Stimulated activated CD4-positive, alpha-beta T cell treated with anti-CD3 and anti-CD28 coated beads, TNF-alpha, amount 100 ng/mL, for 1 hour (primary cell): ENCODE measurements at regions not wholly inside any gene's neighbourhood (a gene's known extent, or its start where the extent isn't known, plus 50 kb on each side); places are given as distances from the start of the nearest gene placed in this dataset.
"Not testable (repeated sequence)": the region's sequence is repeated elsewhere in the genome, so short reads cannot be mapped to it uniquely, and the experiment has no call there.

ENCODE experiments used
- DNase-seq, 3 donors: peaks; one replicate each; pipeline ENCODE4 v3.0.0-alpha.2; 2020; ENCODE audit warnings: low read depth in 3 of 3, low spot score in 1 of 3

GRCh38 chr5:166188501-166189325 is 2102.7 kb upstream of the WWC1 start:
- no peak for DNase-seq

GRCh38 chr5:166192696-166193095 is 2098.7 kb upstream of the WWC1 start:
- DNase-seq, result no peak

GRCh38 chr5:166195981-166196380 is 2095.5 kb upstream of the WWC1 start:
- no peak for DNase-seq

GRCh38 chr5:166200532-166200931 is 2090.9 kb upstream of the WWC1 start:
- DNase-seq, result no peak

GRCh38 chr5:166211640-166212039 is 2079.8 kb upstream of the WWC1 start:
- no peak for DNase-seq

GRCh38 chr5:166236327-166236726 is 2055.1 kb upstream of the WWC1 start:
- DNase-seq, result no peak

GRCh38 chr5:166240705-166241104 is 2050.7 kb upstream of the WWC1 start:
- no peak for DNase-seq

- DNase-seq, result no peak
Observed at GRCh38 chr5:166245556-166245955, 2045.9 kb upstream of the WWC1 start.

GRCh38 chr5:166251786-166252185 is 2039.7 kb upstream of the WWC1 start:
- no peak for DNase-seq

GRCh38 chr5:166257661-166258060 is 2033.8 kb upstream of the WWC1 start:
- no peak for DNase-seq

- DNase-seq, result no peak
Observed at GRCh38 chr5:166262395-166262794, 2029.0 kb upstream of the WWC1 start.

GRCh38 chr5:166267907-166268306 is 2023.5 kb upstream of the WWC1 start:
- no peak for DNase-seq

GRCh38 chr5:166270712-166271111 is 2020.7 kb upstream of the WWC1 start:
- DNase-seq, result no peak

GRCh38 chr5:166276006-166276405 is 2015.4 kb upstream of the WWC1 start:
- no peak for DNase-seq

GRCh38 chr5:166279828-166280227 is 2011.6 kb upstream of the WWC1 start:
- DNase-seq, result no peak

- no peak for DNase-seq
Observed at GRCh38 chr5:166281433-166281832, 2010.0 kb upstream of the WWC1 start.

- DNase-seq, result no peak
Observed at GRCh38 chr5:166282939-166283338, 2008.5 kb upstream of the WWC1 start.

- DNase-seq, result no peak
Observed at GRCh38 chr5:166285361-166285760, 2006.1 kb upstream of the WWC1 start.

GRCh38 chr5:166286832-166287231 is 2004.6 kb upstream of the WWC1 start:
- DNase-seq, result no peak

- no peak for DNase-seq
Observed at GRCh38 chr5:166287866-166288265, 2003.6 kb upstream of the WWC1 start.

- DNase-seq, result not testable (repeated sequence)
Observed at GRCh38 chr5:166291800-166292199, 1999.6 kb upstream of the WWC1 start.

GRCh38 chr5:166293892-166294291 is 1997.6 kb upstream of the WWC1 start:
- DNase-seq, result no peak

GRCh38 chr5:166302166-166302565 is 1989.3 kb upstream of the WWC1 start:
- DNase-seq, result no peak
